Glutamatergic neuron (in vitro differentiated cells): ENCODE measurements at regions not wholly inside any gene's neighbourhood (a gene's known extent, or its start where the extent isn't known, plus 50 kb on each side); places are given as distances from the start of the nearest gene placed in this dataset.
"Not testable (repeated sequence)": the region's sequence is repeated elsewhere in the genome, so short reads cannot be mapped to it uniquely, and the experiment has no call there.

Source experiments
- DNase-seq: peaks from one replicate; pipeline ENCODE4 v3.0.0; 2022
- H3K27ac Mint-ChIP-seq: one replicate; pipeline ENCODE4 v1.8.0; 2020; ENCODE audit warnings: mild to moderate bottlenecking, mixed read lengths, inconsistent platforms; ENCODE audit not compliant: unreplicated experiment
- H3K27me3 Mint-ChIP-seq: one replicate; pipeline ENCODE4 v1.8.0; 2020; ENCODE audit warnings: mild to moderate bottlenecking, moderate library complexity, mixed read lengths, inconsistent platforms; ENCODE audit not compliant: unreplicated experiment
- H3K36me3 Mint-ChIP-seq: one replicate; pipeline ENCODE4 v1.8.0; 2020; ENCODE audit warnings: mild to moderate bottlenecking, mixed read lengths, inconsistent platforms; ENCODE audit not compliant: unreplicated experiment
- H3K4me1 Mint-ChIP-seq: one replicate; pipeline ENCODE4 v1.8.0; 2020; ENCODE audit warnings: mild to moderate bottlenecking, low read depth, mixed read lengths, inconsistent platforms; ENCODE audit not compliant: unreplicated experiment
- H3K4me3 Mint-ChIP-seq: one replicate; pipeline ENCODE4 v1.8.0; 2020; ENCODE audit warnings: mild to moderate bottlenecking, mixed read lengths, inconsistent platforms; ENCODE audit not compliant: unreplicated experiment
- H3K9me3 Mint-ChIP-seq: one replicate; pipeline ENCODE4 v1.8.0; 2020; ENCODE audit warnings: mild to moderate bottlenecking, moderate library complexity, mixed read lengths, inconsistent platforms; ENCODE audit not compliant: unreplicated experiment
- CTCF ChIP-seq: fragments of 200-600 bp; sonication (generic); IDR thresholded peaks from one replicate; pipeline ENCODE4 v1.5.0; 2021; ENCODE audit not compliant: partially characterized antibody, unreplicated experiment

GRCh38 chr22:22318723-22319465, 74.3 kb downstream of the VPREB1 start:
- DNase-seq, result no peak
- H3K9me3 Mint-ChIP-seq, result no peaks in the 10 kb centered on the region
- peaks cover 7% of the 10 kb centered on the region for H3K36me3 Mint-ChIP-seq
- H3K27me3 Mint-ChIP-seq, result no peaks in the 10 kb centered on the region
- no peaks in the 10 kb centered on the region for H3K4me1 Mint-ChIP-seq
- H3K4me3 Mint-ChIP-seq, result no peak overlapping the region
- no peak for TF ChIP-seq CTCF
- no peak overlapping the region for H3K27ac Mint-ChIP-seq

GRCh38 chr22:22321743-22322611, 77.4 kb downstream of the VPREB1 start:
- not testable (repeated sequence) for H3K27me3 Mint-ChIP-seq, H3K4me3 Mint-ChIP-seq, H3K4me1 Mint-ChIP-seq, H3K36me3 Mint-ChIP-seq, H3K9me3 Mint-ChIP-seq, H3K27ac Mint-ChIP-seq
- DNase-seq, result peak; percentile 87
- peak; percentile 86 for TF ChIP-seq CTCF

GRCh38 chr22:22322792-22323191, 78.2 kb downstream of the VPREB1 start:
- Mint-ChIP-seq H3K4me3 (no peak overlapping the region), H3K9me3 (peaks cover 2% of the 10 kb centered on the region), H3K4me1 (no peaks in the 10 kb centered on the region), H3K36me3 (peaks cover 4% of the 10 kb centered on the region), H3K27me3 (no peaks in the 10 kb centered on the region), H3K27ac (no peak overlapping the region)
- no peak for DNase-seq
- TF ChIP-seq CTCF, result no peak

- H3K27me3 Mint-ChIP-seq, result peaks cover 4% of the 10 kb centered on the region
Observed at GRCh38 chr22:22327723-22328122, 83.1 kb downstream of the VPREB1 start.

More at GRCh38 chr22:22327723-22328122, 83.1 kb downstream of the VPREB1 start:
- H3K27ac Mint-ChIP-seq, result no peak overlapping the region
- peaks cover 2% of the 10 kb centered on the region for H3K4me1 Mint-ChIP-seq
- H3K36me3 Mint-ChIP-seq, result peaks cover 4% of the 10 kb centered on the region
- no peak overlapping the region for H3K4me3 Mint-ChIP-seq
- H3K9me3 Mint-ChIP-seq, result peaks cover 2% of the 10 kb centered on the region
- no peak for DNase-seq
- no peak for TF ChIP-seq CTCF
